ENCODE measurements at regions not wholly inside any gene's neighbourhood (a gene's known extent, or its start where the extent isn't known, plus 50 kb on each side); places are given as distances from the start of the nearest gene placed in this dataset.
"Not testable (repeated sequence)": the region's sequence is repeated elsewhere in the genome, so short reads cannot be mapped to it uniquely, and the experiment has no call there.

- no peak for TF ChIP-seq POLR2A (IDR thresholded peaks at IDR 0.05)
- no peak for TF ChIP-seq POLR2AphosphoS5 (IDR thresholded peaks at IDR 0.05)
- no peak for TF ChIP-seq CTCF (IDR thresholded peaks at IDR 0.05 in 8 of 11, conservative IDR thresholded peaks at IDR 0.05 in 3 of 11)
- Histone ChIP-seq H3K4me3 (no peak overlapping the region), H3K9me3 (peaks cover 0 to 96% (median 77%) of the 10 kb centered on the region in 8 donors), H3K27me3 (replicated peaks in 1 of 7) (no peaks in the 10 kb centered on the region), H3K36me3 (no peaks in the 10 kb centered on the region), H3K27ac (no peak overlapping the region), H3K4me1 (no peaks in the 10 kb centered on the region)
- WGBS, 5 donors: 77 to 87% (median 81%) methylated on average over 30 of the region's 30 CpGs
- peak; percentile 76 for DNase-seq
- intact Hi-C loops (cut with DNase I; ENCODE audit: low total_unique reads): no loop called here
Observed at GRCh38 chr22:11605468-11605981, 3922.5 kb upstream of the OR11H1 start.

- peaks cover 1 to 96% (median 77%) of the 10 kb centered on the region in 8 donors for H3K9me3 ChIP-seq
- intact Hi-C loops (cut with DNase I; ENCODE audit: low total_unique reads): not testable (repeated sequence)
- peak; percentile 75 for DNase-seq
Observed at GRCh38 chr22:11606047-11607000, 3921.7 kb upstream of the OR11H1 start.

GRCh38 chr22:11607215-11607614 lies 3920.8 kb upstream of the OR11H1 start:
- H3K9me3 ChIP-seq: peaks cover 2 to 97% (median 77%) of the 10 kb centered on the region in 8 donors
- H3K27me3 ChIP-seq (replicated peaks in 1 of 7); H3K4me1 ChIP-seq; H3K27ac ChIP-seq; intact Hi-C loops (cut with DNase I; ENCODE audit: low total_unique reads); H3K36me3 ChIP-seq; H3K4me3 ChIP-seq: not testable (repeated sequence)
- peak; percentile 27 for DNase-seq
- 84 to 87% (median 85%) methylated on average over 8 of the region's 8 CpGs for WGBS, 5 donors

More at GRCh38 chr22:11606047-11607000, 3921.7 kb upstream of the OR11H1 start:
- H3K4me3 ChIP-seq; H3K36me3 ChIP-seq; H3K27ac ChIP-seq; H3K27me3 ChIP-seq (replicated peaks in 1 of 7); H3K4me1 ChIP-seq: not testable (repeated sequence)
- WGBS, 5 donors: 79 to 82% (median 81%) methylated on average over 41 to 42 of the region's 42 CpGs

GRCh38 chr22:11608486-11608885 lies 3919.5 kb upstream of the OR11H1 start:
- H3K27ac ChIP-seq; H3K36me3 ChIP-seq; DNase-seq; H3K27me3 ChIP-seq (replicated peaks in 1 of 7); intact Hi-C loops (cut with DNase I; ENCODE audit: low total_unique reads); H3K4me1 ChIP-seq; H3K4me3 ChIP-seq: not testable (repeated sequence)
- WGBS, 5 donors: 57 to 66% (median 61%) methylated on average over 5 of the region's 5 CpGs
- peaks cover 2 to 100% (median 83%) of the 10 kb centered on the region in 8 donors for H3K9me3 ChIP-seq

GRCh38 chr22:11609193-11609592 lies 3918.8 kb upstream of the OR11H1 start:
- H3K27ac ChIP-seq; H3K27me3 ChIP-seq (replicated peaks in 1 of 7); intact Hi-C loops (cut with DNase I; ENCODE audit: low total_unique reads); H3K4me1 ChIP-seq; H3K4me3 ChIP-seq; DNase-seq; H3K36me3 ChIP-seq: not testable (repeated sequence)
- 79 to 82% (median 81%) methylated on average over 4 of the region's 4 CpGs for WGBS, 5 donors
- peaks cover 2 to 100% (median 84%) of the 10 kb centered on the region in 8 donors for H3K9me3 ChIP-seq

GRCh38 chr22:11611280-11611679 lies 3916.7 kb upstream of the OR11H1 start:
- H3K36me3 ChIP-seq; H3K27ac ChIP-seq; H3K4me1 ChIP-seq; H3K27me3 ChIP-seq (replicated peaks in 1 of 7); H3K4me3 ChIP-seq; intact Hi-C loops (cut with DNase I; ENCODE audit: low total_unique reads): not testable (repeated sequence)
- WGBS, 5 donors: 86 to 91% (median 87%) methylated on average over 20 of the region's 20 CpGs
- peak; percentile 72 for DNase-seq
- H3K9me3 ChIP-seq: peaks cover 2 to 100% (median 84%) of the 10 kb centered on the region in 8 donors

- H3K36me3 ChIP-seq; H3K27me3 ChIP-seq (replicated peaks in 1 of 7); intact Hi-C loops (cut with DNase I; ENCODE audit: low total_unique reads); H3K4me3 ChIP-seq; H3K4me1 ChIP-seq; H3K27ac ChIP-seq: not testable (repeated sequence)
- peaks cover 2 to 100% (median 81%) of the 10 kb centered on the region in 8 donors for H3K9me3 ChIP-seq
- WGBS, 5 donors: 87 to 94% (median 91%) methylated on average over 7 of the region's 7 CpGs
- DNase-seq: peak; percentile 51
Observed at GRCh38 chr22:11611876-11612275, 3916.1 kb upstream of the OR11H1 start.

- H3K27ac ChIP-seq; H3K36me3 ChIP-seq; H3K4me1 ChIP-seq; H3K4me3 ChIP-seq; H3K27me3 ChIP-seq (replicated peaks in 1 of 7); intact Hi-C loops (cut with DNase I; ENCODE audit: low total_unique reads): not testable (repeated sequence)
- DNase-seq: peak; percentile 45
- 83 to 92% (median 88%) methylated on average over 27 of the region's 27 CpGs for WGBS, 5 donors
- H3K9me3 ChIP-seq: peaks cover 8 to 100% (median 82%) of the 10 kb centered on the region in 8 donors
Observed at GRCh38 chr22:11613081-11613897, 3914.7 kb upstream of the OR11H1 start.
